ENCODE measurements at regions not wholly inside any gene's neighbourhood (a gene's known extent, or its start where the extent isn't known, plus 50 kb on each side); places are given as distances from the start of the nearest gene placed in this dataset.

GRCh38 chr7:17477182-17477581, 178.7 kb downstream of the AHR start:
- TF ChIP-seq CTCF (IDR thresholded peaks at IDR 0.05) (no peak), POLR2A (IDR thresholded peaks at IDR 0.05) (no peak)
